WTC11 (cell line): ENCODE measurements at regions not wholly inside any gene's neighbourhood (a gene's known extent, or its start where the extent isn't known, plus 50 kb on each side); places are given as distances from the start of the nearest gene placed in this dataset.

Experiments used
- ATAC-seq: fragments of 200-7000 bp; cut with Tn5 transposase; 2 replicates; pipeline ENCODE4 v1.10.0; 2021; ENCODE audit warnings: mild to moderate bottlenecking, moderate library complexity
- CTCF ChIA-PET: fragments of 300-600 bp; sonication (Branson Sonifier 250); formaldehyde crosslinking; loops from one replicate; lab custom pipeline; 2021; ENCODE audit warnings: antibody characterized with exemption; lab: Charles Lee
- POLR2A ChIA-PET: fragments of 350-600 bp; sonication (Branson Sonifier 250); formaldehyde crosslinking; loops from one replicate; lab custom pipeline; 2021; ENCODE audit warnings: antibody characterized with exemption; lab: Charles Lee
- DNase-seq: peaks from one replicate; pipeline ENCODE4 v3.0.0; 2021; ENCODE audit warnings: low spot score
- H3K27ac Mint-ChIP-seq: 2 replicates; pipeline ENCODE4 v1.8.0; 2021; ENCODE audit warnings: mixed read lengths
- H3K27me3 Mint-ChIP-seq: 2 replicates; pipeline ENCODE4 v1.8.0; 2021; ENCODE audit warnings: low read depth, mild to moderate bottlenecking, moderate library complexity, mixed read lengths
- H3K36me3 Mint-ChIP-seq: 2 replicates; pipeline ENCODE4 v1.8.0; 2021; ENCODE audit warnings: mixed read lengths
- H3K4me1 Mint-ChIP-seq: 2 replicates; pipeline ENCODE4 v1.8.0; 2022; ENCODE audit warnings: mixed read lengths
- H3K4me3 Mint-ChIP-seq: 2 replicates; pipeline ENCODE4 v1.8.0; 2021; ENCODE audit warnings: mild to moderate bottlenecking, moderate library complexity, mixed read lengths
- H3K9me3 Mint-ChIP-seq: 2 replicates; pipeline ENCODE4 v1.8.0; 2021; ENCODE audit warnings: mixed read lengths
- ATF6 ChIP-seq: sonication (generic); formaldehyde crosslinking; IDR thresholded peaks from 2 replicates; pipeline ENCODE4 v1.8.1; 2023; ENCODE audit warnings: mild to moderate bottlenecking, missing genetic modification reagents
- CREB1 ChIP-seq: sonication (generic); formaldehyde crosslinking; IDR thresholded peaks from 2 replicates; pipeline ENCODE4 v1.8.0; 2023; ENCODE audit warnings: mild to moderate bottlenecking, missing genetic modification reagents
- E2F5 ChIP-seq: sonication (generic); formaldehyde crosslinking; IDR thresholded peaks from 2 replicates; pipeline ENCODE4 v1.8.1; 2022; ENCODE audit warnings: mild to moderate bottlenecking, moderate library complexity, missing genetic modification reagents
- ERG ChIP-seq: fragments of 250-450 bp; sonication (Bioruptor Pico); IDR thresholded peaks from 2 replicates; pipeline ENCODE4 v1.8.0; 2021; ENCODE audit warnings: mild to moderate bottlenecking
- FOXJ3 ChIP-seq: sonication (generic); formaldehyde crosslinking; IDR thresholded peaks from 2 replicates; pipeline ENCODE4 v1.9.0; 2021; ENCODE audit warnings: missing genetic modification reagents, mild to moderate bottlenecking, borderline replicate concordance
- FOXP1 ChIP-seq: sonication (generic); formaldehyde crosslinking; IDR thresholded peaks from 2 replicates; pipeline ENCODE4 v1.8.0; 2022; ENCODE audit warnings: missing genetic modification reagents, mild to moderate bottlenecking, moderate library complexity, borderline replicate concordance
- HMGA2 ChIP-seq: fragments of 250-450 bp; sonication (Bioruptor Pico); IDR thresholded peaks from 2 replicates; pipeline ENCODE4 v1.4.0; 2021; ENCODE audit warnings: mild to moderate bottlenecking, moderate library complexity
- MLX ChIP-seq: sonication (generic); formaldehyde crosslinking; IDR thresholded peaks from 2 replicates; pipeline ENCODE4 v1.8.1; 2023; ENCODE audit warnings: mild to moderate bottlenecking, missing genetic modification reagents, moderate library complexity
- MYBL2 ChIP-seq: sonication (generic); formaldehyde crosslinking; IDR thresholded peaks from 2 replicates; pipeline ENCODE4 v1.8.1; 2023; ENCODE audit warnings: mild to moderate bottlenecking, moderate library complexity, missing genetic modification reagents
- NR3C1 ChIP-seq: sonication (generic); formaldehyde crosslinking; conservative IDR thresholded peaks from 2 replicates; pipeline ENCODE4 v1.8.1; 2023; ENCODE audit warnings: low read depth, mild to moderate bottlenecking, missing genetic modification reagents
- PRRX2 ChIP-seq: fragments of 250-450 bp; sonication (Bioruptor Pico); IDR thresholded peaks from 2 replicates; pipeline ENCODE4 v1.8.0; 2021; ENCODE audit warnings: mild to moderate bottlenecking
- RELA ChIP-seq: sonication (generic); formaldehyde crosslinking; IDR thresholded peaks from 2 replicates; pipeline ENCODE4 v1.8.1; 2022; ENCODE audit warnings: missing genetic modification reagents, mild to moderate bottlenecking, borderline replicate concordance
- SOX15 ChIP-seq: fragments of 250-450 bp; sonication (Bioruptor Pico); IDR thresholded peaks from 2 replicates; pipeline ENCODE4 v1.9.0; 2021; ENCODE audit warnings: mild to moderate bottlenecking
- TCF7 ChIP-seq: sonication (generic); formaldehyde crosslinking; IDR thresholded peaks from 2 replicates; pipeline ENCODE4 v1.8.0; 2022; ENCODE audit warnings: mild to moderate bottlenecking, low read depth, missing genetic modification reagents, moderate library complexity
- ZBTB43 ChIP-seq: sonication (generic); formaldehyde crosslinking; IDR thresholded peaks from 2 replicates; pipeline ENCODE4 v1.8.1; 2023; ENCODE audit warnings: mild to moderate bottlenecking, missing genetic modification reagents
- ZNF512 ChIP-seq: sonication (generic); formaldehyde crosslinking; IDR thresholded peaks from 2 replicates; pipeline ENCODE4 v1.8.1; 2022; ENCODE audit warnings: missing genetic modification reagents, borderline replicate concordance
- TF ChIP-seq, protein P1 (sequence below): fragments of 250-450 bp; sonication (Bioruptor Pico); IDR thresholded peaks from 2 replicates; pipeline ENCODE4 v1.9.0; 2021; ENCODE audit warnings: moderate library complexity, mild to moderate bottlenecking, inconsistent platforms, borderline replicate concordance
- TF ChIP-seq, protein P2 (sequence below): sonication (generic); formaldehyde crosslinking; IDR thresholded peaks from 2 replicates; pipeline ENCODE4 v1.8.0; 2022; ENCODE audit warnings: mild to moderate bottlenecking, missing genetic modification reagents
- TF ChIP-seq, protein P3 (sequence below): sonication (generic); formaldehyde crosslinking; IDR thresholded peaks from 2 replicates; pipeline ENCODE4 v1.8.1; 2023; ENCODE audit warnings: mild to moderate bottlenecking, moderate library complexity, missing genetic modification reagents

DNA sequence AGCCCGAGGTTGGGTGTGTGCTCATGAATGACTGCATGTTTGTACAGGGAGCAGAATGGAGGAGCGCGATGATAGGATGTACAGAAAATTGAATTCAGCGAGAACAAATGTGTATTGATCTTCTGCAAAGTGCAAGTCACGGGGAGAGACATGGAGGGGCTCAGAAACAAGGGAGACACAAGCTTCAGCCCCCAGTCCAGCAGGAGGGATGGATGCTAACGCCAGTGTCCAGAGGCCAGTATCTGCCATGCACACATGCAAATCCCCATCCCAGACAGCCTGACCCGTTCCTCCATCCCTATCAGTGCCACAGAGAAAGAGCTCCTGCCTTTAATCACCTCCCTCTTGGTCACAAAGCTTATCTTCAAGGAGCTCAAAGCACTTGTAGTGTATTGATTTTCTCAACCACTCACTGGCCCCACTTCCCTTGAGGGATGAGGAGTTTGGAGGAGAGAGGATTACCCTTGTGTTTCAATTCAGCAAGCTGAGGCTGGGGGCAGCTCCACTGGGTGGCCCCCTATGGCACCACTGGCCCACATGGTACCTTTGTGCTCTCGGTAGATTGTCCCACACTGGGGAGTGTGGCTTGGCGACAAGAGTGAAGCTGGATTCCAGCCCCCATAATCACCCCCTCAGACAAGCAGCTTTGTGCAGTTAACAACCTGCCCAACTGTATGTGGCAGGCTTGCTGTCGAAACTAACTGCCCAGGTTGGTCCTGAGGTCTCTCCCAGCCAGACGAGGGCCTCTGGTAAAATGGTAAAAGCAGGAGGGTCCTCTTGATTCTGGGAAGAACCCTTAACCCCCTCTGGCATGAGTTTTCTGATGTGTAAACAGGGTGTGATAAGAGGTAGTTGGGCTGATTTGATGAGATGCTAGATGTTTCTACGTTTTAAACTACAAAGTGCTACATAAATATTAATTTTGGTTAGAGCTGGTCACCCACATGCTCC lies 151.6 kb upstream of the UNC5B start (continued):
- no peak for TF ChIP-seq MYBL2 (CRISPR knock-in tag)
- no peak for TF ChIP-seq TCF7
- no peak for TF ChIP-seq CREB1 (CRISPR knock-in tag)
- TF ChIP-seq E2F5 (CRISPR knock-in tag): no peak

DNA sequence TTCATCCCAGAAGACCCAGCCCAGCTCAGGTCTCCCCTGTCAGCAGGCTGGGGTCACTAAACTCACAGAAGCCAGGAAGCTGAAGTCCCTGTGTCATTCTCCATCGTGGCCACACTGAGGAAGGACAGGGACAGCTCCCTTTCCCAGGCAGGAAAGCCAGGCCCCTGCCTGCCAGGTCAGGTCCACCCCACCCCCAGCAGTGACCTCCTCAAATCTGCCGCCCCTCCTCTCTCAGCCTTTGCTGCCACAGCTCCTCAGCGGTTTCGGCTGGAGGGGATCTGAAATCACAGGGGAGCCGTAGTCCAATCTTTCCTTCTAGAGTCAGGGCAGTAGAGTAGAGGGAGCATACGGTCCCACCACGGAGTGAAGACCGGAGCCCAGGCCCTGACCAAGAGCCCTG lies 150.9 kb upstream of the UNC5B start:
- no peaks in the 10 kb centered on the region for H3K27me3 Mint-ChIP-seq
- ATAC-seq (no peak), DNase-seq (no peak)
- 0 out of 2 replicates have a peak overlapping the region, but pooled peaks have one; percentile 45 for H3K27ac Mint-ChIP-seq
- CTCF ChIA-PET: interaction anchor here (0.7 to 5.0 kb wide), 7 partner anchors 13 to 209 kb away, joined by 3 to 40 read pairs (median 17); no protein-coding TSS in a partner anchor
- no peaks in the 10 kb centered on the region for H3K9me3 Mint-ChIP-seq
- H3K36me3 Mint-ChIP-seq: no peaks in the 10 kb centered on the region
- peaks cover 21% of the 10 kb centered on the region for H3K4me1 Mint-ChIP-seq
- POLR2A ChIA-PET: no interaction called here
- no peak overlapping the region for H3K4me3 Mint-ChIP-seq
- TF ChIP-seq ATF6 (no peak), FOXP1 (CRISPR knock-in tag) (no peak), SOX15 (CRISPR knock-in tag) (no peak), HMGA2 (CRISPR knock-in tag) (no peak), ERG (CRISPR knock-in tag) (no peak), PRRX2 (CRISPR knock-in tag) (no peak), FOXJ3 (CRISPR knock-in tag) (no peak), RELA (CRISPR knock-in tag) (no peak), MLX (CRISPR knock-in tag) (no peak), NR3C1 (CRISPR knock-in tag) (no peak), ZNF512 (CRISPR knock-in tag) (no peak), ZBTB43 (CRISPR knock-in tag) (no peak)
- TF ChIP-seq, protein P1, sequence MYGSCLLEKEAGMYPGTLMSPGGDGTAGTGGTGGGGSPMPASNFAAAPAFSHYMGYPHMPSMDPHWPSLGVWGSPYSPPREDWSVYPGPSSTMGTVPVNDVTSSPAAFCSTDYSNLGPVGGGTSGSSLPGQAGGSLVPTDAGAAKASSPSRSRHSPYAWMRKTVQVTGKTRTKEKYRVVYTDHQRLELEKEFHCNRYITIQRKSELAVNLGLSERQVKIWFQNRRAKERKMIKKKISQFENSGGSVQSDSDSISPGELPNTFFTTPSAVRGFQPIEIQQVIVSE (CRISPR knock-in tag): no peak
- TF ChIP-seq, protein P2, sequence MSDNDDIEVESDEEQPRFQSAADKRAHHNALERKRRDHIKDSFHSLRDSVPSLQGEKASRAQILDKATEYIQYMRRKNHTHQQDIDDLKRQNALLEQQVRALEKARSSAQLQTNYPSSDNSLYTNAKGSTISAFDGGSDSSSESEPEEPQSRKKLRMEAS (CRISPR knock-in tag): no peak
- TF ChIP-seq, protein P3, sequence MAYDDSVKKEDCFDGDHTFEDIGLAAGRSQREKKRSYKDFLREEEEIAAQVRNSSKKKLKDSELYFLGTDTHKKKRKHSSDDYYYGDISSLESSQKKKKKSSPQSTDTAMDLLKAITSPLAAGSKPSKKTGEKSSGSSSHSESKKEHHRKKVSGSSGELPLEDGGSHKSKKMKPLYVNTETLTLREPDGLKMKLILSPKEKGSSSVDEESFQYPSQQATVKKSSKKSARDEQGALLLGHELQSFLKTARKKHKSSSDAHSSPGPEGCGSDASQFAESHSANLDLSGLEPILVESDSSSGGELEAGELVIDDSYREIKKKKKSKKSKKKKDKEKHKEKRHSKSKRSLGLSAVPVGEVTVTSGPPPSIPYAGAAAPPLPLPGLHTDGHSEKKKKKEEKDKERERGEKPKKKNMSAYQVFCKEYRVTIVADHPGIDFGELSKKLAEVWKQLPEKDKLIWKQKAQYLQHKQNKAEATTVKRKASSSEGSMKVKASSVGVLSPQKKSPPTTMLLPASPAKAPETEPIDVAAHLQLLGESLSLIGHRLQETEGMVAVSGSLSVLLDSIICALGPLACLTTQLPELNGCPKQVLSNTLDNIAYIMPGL (CRISPR knock-in tag): no peak
